HG02973 (cell line): ENCODE measurements at regions not wholly inside any gene's neighbourhood (a gene's known extent, or its start where the extent isn't known, plus 50 kb on each side); places are given as distances from the start of the nearest gene placed in this dataset.
"Not testable (repeated sequence)": the region's sequence is repeated elsewhere in the genome, so short reads cannot be mapped to it uniquely, and the experiment has no call there.

ENCODE experiments used
- ATAC-seq: cut with Tn5 transposase; IDR thresholded peaks from one replicate; pipeline ENCODE4 v1.9.1; 2021; ENCODE audit warnings: moderate library complexity; ENCODE audit not compliant: unreplicated experiment

DNA sequence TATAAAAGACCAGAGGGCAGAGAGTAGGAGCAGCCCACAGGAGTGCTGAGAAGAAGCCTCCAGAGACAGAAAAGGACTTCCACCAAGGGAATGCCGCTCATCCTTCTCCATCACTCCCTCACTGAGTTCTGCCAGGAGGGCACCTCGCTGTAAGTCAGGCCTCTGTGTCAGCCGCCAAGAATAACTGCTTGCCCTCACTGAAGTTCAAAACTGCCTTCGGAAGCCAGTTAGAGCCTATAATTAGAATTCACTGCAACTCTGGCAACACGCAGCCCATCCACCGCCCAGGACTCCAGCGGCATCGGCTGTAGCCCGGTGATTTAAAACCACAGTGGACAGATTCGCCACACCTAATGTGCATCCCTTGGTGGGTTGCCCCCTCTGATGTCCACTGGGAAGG is 281.8 kb upstream of the ZNF507 start:
- no peak for ATAC-seq

DNA sequence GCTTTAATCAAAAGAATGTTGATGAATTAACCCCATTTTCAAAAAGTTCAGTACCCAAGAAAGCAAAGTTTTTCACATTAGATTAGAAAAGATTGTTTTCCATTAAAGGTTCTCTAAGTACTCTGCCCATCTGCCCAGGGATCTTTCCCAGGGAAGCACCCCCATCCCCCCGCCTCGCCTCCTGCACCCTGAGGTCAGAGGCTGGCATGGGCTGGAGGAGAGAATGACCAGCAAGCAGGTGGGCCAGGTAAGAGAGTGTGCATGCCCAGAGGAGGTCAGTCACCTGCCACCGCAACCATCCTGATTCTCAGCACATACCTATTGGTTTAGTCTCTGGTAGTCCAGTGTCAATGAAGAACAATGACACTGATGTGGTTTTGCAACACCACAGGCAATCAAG is 279.4 kb upstream of the ZNF507 start:
- ATAC-seq = no peak

DNA sequence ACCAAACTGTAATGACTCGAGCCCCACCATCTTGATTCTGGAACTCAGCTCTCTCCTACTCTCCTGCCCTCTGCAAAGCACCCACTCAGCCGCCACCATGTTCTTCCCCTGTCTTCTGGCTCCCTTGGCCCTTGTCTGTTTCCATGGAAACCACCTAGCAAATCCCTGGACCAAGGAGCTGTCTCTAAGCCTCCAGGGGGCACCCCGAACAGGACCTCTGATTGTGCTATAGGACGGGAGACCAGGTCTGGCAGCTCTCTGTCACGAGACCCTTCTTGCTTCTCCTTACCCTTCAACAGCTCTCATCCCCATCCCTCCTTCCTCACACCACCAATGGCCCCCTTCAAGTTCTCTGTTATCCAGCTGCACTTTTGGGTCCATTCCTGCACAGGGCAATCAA is 277.7 kb upstream of the ZNF507 start:
- ATAC-seq = no peak

DNA sequence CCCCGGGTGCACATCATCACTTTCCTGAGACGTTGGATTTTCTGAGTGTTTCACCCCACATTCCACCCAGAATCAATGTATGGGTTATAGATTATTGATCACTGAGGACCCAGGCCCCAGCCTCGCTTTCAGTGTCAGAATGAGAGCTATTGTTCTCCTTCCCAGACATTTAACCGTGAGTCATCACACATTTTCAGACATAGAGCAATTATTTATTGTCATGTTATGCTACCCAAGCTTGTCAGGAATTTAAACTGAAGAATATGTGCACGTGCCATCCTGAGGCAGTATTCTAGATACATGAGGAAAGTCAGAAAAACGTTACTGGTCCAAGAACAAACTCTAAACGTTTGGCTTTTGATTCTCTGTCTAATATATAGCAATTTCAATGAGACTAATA is 276.6 kb upstream of the ZNF507 start:
- no peak for ATAC-seq

DNA sequence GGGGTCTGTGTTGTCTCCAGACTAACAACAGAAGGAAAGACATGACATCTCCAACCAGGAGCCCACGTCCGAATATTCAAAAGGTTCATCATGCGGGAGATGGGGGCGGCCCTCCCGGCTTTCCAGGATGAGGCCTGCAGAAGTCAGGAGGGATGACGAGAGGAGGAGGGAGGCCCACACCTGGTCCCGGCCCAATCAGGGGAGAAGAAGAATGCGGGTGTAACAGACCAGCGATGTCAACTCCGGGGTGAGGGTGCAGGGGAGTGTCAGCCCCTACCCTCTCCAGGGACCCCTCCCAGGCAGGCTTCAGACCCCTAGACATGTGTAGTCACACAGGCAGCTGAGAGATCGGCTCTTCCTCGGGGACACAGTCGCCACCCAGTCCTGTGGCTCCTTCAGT is 275.3 kb upstream of the ZNF507 start:
- no peak for ATAC-seq

DNA sequence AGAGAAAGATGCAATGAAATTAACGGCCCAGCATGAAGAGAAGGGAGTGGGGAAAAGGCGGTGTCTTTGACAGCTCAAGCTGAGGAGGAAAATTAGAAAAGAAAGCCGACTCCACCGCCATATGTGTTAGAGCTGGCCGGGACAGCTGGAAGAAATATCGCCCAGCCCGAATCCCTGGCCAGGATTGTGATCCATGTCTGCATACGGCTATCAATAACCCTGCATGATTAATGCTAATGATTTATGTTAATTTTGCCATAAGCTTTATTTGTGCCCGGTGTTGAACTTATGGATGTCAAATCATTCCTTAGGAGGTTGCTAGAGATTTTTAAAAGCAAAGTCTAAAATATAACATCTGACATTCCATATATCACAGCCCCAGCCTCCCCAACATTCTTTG is 263.4 kb upstream of the ZNF507 start:
- ATAC-seq = no peak

DNA sequence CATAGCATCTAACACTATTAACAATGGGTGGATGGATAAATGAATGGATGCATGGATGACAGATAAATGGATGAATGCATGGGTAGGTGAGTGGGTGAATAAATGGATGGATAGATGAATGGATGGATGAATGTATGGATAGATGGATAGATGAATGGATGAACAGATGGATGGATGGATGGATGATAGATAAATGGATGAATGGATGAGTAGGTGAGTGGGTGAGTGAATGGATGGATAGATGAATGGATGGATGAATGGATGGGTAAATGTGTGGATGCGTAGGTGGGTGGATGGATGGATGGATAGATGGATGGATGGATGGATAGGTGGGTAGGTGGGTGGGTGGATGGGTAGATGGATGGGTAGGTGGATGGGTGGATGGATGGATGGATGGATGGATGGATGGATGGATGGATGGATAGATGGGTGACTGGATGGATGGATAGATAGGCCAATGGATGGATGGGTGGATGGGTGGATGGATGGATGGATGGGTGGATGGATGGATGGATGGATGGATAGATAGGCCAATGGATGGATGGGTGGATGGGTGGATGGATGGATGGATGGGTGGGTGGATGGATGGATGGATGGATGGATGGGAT is 260.6 kb upstream of the ZNF507 start:
- ATAC-seq = not testable (repeated sequence)

DNA sequence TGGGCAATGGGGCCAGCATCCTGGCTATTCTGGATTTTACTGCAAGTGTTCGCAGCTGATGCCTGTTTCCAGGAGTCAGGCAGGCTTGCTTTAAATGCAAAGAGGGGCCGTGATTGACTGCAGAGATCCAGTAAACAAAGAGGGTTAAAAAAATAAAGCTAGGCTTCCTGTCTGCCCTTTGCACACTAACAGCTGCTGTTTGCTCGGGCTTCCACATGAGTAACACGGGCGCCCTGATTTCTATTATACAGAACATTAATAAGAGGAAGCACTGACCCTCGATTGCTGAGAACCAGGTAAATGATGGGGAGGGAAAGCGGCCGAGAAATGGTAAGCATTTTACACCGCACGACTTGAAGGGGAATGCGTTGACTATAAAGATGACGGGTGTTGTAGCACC is 254.2 kb upstream of the ZNF507 start:
- no peak for ATAC-seq

DNA sequence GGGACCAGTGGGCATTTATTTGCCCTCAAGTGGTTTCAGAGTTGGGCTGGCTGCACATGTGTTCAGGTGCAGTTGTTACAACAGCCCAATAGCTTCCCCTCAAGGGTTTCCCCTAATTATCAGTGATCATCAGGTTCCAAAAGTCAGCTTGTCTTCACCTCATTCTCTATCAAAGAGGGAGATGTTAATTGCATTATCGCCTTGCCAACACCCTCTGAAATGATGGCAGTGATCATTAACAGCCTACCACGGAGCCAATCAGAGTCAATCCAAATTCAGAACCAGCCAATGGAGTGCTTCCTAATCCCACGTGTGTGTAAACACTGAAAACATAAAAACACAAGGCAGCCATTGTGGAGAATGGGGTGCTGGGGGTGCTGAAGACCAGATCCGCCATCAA is 248.4 kb upstream of the ZNF507 start:
- no peak for ATAC-seq

DNA sequence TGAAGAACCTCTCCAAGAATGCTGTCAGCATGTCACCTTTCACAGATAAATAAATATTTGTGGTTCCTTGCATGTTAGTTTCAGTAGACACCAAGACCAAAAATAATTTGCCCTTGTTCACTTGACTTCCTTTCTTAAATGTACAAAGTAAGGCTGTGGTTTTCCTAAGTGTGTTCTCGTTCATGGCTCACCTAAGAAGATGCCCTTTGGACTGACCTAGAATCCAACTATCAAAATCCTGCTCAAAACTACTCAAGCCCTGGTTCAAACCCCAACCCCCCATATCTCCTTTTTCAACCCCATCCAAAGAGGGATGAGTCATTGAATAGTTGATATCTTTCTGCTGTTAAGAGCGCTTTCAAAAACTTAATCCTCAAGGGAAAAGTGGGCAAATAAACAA is 247.8 kb upstream of the ZNF507 start:
- no peak for ATAC-seq

DNA sequence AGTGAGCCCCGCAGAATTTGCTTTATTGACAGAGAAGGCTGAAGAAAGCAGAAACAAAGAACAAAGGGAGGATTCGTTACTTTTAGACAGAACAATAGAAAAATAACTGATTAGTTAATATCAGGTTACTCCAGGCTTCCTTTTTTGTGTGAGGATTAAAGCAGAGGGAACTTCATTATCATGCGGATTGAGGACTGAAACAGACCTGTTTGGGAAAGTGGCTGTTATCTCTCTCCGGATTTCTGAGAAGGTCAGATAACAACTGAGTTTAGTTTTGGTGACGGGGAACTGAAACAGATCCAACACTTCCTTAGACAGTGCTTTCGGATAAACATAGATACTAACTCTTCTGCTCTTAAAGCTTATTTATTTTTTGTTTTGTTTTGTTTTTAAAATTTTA is 246.4 kb upstream of the ZNF507 start:
- no peak for ATAC-seq

DNA sequence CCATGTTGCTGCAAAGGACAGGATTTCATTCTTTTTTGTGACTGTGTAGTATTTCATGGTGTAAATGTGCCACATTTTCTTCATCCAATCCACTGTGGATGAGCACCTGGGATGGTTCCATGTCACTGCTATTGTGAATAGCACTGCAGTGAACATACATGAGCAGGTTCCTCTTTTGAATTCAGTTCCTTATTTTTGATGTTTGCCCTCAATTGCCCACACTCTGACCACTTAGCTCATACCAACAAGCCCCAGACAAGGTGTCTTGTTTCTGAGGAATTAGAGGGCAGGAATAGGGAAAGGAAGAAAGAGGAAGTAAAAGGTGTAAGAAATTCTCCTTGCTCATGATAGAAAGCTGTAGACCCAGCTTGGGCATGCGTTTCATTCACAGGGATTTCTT is 244.2 kb upstream of the ZNF507 start:
- ATAC-seq = no peak

DNA sequence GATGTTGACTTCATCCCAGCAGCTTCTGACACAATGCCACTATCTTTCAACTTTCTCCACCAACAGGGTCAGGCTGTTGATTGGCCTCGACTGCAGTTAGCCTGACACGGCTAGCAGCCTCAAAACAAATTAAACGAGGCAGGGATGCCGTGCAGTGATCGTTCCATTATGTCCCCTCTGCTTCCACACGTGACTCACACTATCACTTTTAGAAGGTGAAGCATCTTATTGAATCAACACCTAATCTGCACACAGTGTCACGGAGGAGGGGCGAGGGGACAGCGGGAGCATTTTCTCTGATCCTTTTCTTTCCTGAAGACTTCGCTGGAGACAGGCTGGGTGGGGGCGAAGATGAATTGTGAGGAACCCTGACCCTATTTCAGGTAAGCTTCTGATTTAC is 241.9 kb upstream of the ZNF507 start:
- ATAC-seq = no peak

DNA sequence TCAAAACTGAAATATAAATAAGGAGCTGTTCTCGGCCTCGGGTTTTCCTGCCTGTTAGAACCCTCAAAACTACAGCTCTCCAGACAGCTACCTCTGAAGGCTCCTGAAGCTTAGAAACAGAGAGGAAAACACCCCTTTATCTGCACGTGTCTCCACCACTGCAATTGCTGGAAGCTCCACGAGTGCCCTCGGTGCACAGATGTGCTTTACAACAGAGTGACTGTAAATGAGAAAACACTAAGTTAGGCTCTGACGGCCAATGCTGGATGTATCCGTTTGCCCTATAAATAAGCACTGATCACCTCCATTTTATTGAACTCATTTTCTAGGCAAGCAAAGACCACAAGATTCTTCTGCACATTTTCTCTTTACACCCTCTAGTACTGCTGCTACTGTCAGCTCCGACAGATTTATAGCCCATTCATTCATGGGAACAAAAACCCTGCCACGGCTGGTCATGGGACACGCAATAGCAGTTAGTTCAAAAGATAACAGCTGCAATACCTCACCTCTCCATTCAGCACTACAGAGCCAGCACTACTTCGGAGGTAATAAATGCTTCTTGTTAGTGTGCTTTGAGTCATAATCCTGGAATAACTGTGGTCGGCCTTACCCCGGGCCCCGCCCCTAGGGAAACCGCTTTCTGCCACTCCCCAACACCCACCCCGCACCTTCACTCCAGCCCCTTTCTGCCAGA is 241.1 kb upstream of the ZNF507 start:
- no peak for ATAC-seq

DNA sequence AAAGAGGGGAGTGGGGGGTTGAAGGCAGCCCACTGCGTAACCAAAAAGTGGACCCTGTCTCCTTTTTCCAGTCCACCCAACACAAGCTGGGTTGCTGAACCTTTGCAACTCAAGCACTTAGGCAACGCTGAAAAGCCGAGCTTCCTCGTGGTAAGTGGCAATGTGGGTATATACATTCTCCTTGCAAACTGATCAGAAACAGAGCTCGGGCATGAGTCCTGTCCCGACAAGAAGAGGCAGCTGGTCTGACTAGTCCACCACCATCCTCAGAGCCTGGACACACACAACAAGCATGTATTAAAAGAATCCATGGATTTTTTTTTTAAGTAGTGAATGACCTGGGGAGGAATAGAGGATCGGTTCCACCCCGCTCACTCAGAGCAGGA is 240.6 kb upstream of the ZNF507 start:
- ATAC-seq = no peak

DNA sequence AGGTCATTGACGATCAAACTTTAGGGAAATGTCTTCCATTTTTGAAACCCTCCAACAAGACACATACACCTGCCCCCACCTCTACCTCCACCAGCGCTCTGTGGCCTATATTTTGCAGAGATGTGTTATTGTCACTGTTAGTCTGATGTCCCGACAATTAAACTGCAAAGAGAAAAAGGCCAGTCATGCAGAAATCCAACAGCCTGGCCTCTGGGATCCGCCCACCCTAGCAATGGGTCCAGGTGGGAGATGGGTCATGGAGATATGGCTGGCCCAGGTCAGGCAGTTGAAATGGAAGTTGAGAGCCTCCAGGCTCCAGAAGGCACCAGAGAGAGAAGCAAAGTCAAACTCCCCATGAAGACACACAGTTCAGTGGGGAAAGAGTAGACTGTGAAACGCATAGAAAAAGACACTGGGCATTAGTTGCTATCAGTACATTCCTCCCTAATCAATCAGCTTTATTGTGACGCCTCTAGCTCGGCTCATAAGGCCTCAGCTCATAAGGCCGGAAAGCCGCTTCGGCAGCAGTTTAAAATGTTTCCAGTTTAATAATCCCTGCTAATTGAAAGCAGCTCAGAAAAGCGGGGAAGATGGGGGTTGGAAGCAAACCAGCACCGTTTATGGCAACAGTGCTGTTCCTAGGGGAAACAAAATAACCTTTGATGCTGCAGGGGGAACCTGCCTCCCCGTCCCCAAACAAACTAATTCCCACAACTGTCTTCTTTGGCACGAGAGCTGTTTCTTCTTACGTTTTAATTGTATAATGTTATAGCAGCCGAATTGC is 239.7 kb upstream of the ZNF507 start:
- ATAC-seq = no peak

DNA sequence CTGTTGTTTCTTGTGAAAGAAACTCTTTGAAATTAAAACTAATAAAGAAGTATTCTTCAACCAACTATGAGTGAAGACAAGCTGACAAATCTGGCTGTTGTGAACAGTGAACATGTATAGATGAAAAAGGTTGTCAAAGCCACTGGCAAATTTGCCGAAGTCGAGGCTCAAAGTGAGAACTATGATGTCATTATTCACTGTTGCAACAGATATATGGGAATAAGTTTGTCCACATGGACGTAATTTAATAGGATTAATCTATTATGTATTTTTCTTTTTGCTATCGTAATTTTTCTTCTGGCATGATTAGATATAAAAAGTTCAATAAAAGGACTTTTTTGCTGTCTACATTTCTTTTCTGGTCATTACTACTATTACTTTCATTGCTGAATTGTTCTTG is 223.2 kb upstream of the ZNF507 start:
- no peak for ATAC-seq

DNA sequence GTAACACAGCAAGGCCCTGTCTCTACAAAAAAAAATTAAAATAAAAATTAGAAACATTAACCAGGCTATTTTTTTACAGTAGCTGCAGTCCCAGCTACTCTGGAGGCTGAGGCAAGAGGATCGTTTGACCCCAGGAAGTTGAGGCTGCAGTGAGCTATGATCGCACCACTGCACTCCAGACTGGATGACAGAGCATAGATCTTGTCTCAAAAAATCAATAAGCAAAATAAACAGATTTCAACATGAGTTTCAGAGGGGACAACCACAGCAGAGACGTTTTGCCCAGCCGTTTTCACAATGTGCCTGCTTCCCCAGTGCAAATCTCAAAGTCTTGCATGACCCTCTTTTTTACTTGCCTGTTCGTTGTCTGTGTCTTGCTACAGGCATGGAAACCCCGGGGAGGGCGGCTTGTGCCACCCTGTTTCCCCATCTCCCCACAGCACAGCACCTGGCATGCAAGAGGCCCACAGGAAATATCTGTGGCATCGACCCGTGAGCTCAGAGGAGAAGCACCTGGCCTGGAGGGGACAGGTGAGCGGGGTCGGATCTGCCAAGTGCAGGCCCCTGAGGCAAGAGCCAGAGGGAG is 222.0 kb upstream of the ZNF507 start:
- no peak for ATAC-seq

DNA sequence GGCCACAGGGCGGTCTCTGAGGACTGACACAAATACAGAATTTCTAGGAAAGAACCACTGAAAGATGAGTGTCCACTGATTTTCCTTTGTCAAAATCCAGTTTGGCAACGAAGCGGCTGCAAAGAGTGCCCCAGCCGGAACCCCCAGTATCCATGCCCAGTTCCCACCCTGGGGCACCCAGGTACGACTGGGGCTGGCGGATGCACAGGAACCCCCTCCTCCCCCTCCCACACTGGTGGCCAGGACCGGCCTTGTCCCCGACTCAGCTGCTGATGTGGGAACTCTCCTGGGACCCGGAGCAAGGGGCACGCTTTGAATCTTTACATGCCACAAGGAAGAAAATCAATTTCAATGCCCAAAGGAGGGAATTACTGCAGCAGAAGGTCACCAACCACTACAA is 220.8 kb upstream of the ZNF507 start:
- no peak for ATAC-seq

DNA sequence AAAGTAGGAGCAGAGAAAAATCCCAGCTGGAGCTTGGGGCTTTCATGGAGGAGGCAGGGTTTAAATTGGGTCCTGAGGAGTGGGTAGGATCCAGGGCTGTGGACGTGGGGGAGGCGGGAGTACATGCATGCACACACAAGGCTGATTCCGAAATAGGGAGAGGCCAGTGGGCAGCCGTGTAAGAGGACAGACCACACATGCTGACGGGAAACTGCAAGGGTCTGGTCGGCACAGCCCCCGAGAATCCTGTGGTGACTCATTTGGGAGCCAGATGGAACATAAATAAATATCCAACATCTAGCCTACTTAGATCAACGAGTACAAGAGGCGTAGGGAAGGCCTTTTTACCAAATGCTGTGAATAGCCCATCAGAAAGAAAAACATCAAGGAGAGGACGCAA is 216.3 kb upstream of the ZNF507 start:
- no peak for ATAC-seq

DNA sequence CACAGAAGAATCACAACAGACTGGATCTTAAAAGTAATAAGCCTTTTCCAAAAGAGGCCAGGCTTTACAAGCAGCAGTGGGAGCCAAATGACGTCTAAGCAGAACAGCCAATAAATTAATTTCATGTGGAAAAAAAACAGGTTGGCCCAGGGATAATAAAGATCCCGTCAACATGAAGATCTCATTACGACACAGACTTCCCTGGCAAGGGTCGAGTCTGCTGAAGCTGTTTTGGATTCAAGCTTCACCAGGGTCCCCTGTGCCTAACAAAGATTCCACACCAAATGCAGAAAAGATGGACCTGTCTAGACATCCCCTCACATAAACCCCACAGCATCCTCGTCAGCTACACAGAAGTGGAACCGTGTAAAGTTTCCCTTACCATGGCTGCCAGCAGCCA is 215.1 kb upstream of the ZNF507 start:
- ATAC-seq = no peak

DNA sequence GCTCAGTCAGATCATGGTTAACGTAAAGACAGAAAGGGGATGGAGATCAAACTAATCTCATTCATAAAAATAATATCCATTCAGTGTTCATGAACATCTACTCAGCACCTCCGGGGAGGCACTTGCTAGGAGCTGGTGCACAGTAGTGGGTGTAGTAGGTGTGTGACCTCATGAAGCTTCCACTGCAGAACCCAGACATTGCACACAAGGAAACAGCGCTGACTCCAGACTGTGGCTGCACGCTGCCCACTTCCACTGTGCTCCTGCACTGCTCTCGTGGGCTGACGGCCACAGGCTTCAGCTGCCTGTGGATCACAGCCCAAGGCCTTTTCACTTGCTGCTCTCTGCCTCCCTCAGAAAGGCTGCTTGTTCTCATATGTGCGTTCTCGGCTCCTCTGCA is 214.4 kb upstream of the ZNF507 start:
- ATAC-seq = no peak
